RWPE2 (cell line): ENCODE measurements at regions not wholly inside any gene's neighbourhood (a gene's known extent, or its start where the extent isn't known, plus 50 kb on each side); places are given as distances from the start of the nearest gene placed in this dataset.

Experiments used
- ATAC-seq: fragments of 200-7000 bp; cut with Tn5 transposase; 3 replicates; pipeline ENCODE4 v1.9.1; 2021; ENCODE audit warnings: low read depth
- DNase-seq: peaks from one replicate; pipeline ENCODE4 v3.0.0-alpha.2; 2020; ENCODE audit warnings: low spot score
- H3K27ac ChIP-seq: fragments of 450-650 bp; 2 replicates; pipeline ENCODE4 v1.5.1; 2017; ENCODE audit warnings: mild to moderate bottlenecking; ENCODE audit not compliant: poor library complexity, severe bottlenecking
- H3K27me3 ChIP-seq: fragments of 250-450 bp; sonication (Bioruptor Pico); 2 replicates; pipeline ENCODE4 v1.5.1; 2021; ENCODE audit warnings: mild to moderate bottlenecking, moderate library complexity; ENCODE audit not compliant: insufficient read depth, poor library complexity, severe bottlenecking
- H3K36me3 ChIP-seq: fragments of 250-450 bp; sonication (Bioruptor Pico); 2 replicates; pipeline ENCODE4 v1.5.1; 2020; ENCODE audit warnings: low read depth, mild to moderate bottlenecking, moderate library complexity
- H3K4me1 ChIP-seq: fragments of 250-450 bp; sonication (Bioruptor Pico); 2 replicates; pipeline ENCODE4 v1.5.1; 2021; ENCODE audit warnings: mild to moderate bottlenecking, moderate library complexity; ENCODE audit not compliant: insufficient read depth, poor library complexity, severe bottlenecking
- H3K4me3 ChIP-seq: fragments of 250-450 bp; sonication (Bioruptor Pico); 2 replicates; pipeline ENCODE4 v1.5.1; 2021; ENCODE audit warnings: mild to moderate bottlenecking, moderate library complexity; ENCODE audit not compliant: severe bottlenecking
- H3K9me3 ChIP-seq: fragments of 250-450 bp; sonication (Bioruptor Pico); 2 replicates; pipeline ENCODE4 v1.5.1; 2021; ENCODE audit warnings: mild to moderate bottlenecking, moderate library complexity; ENCODE audit not compliant: severe bottlenecking
- CTCF ChIP-seq: fragments of 450-650 bp; IDR thresholded peaks from one replicate; pipeline ENCODE4 v1.5.1; 2017; ENCODE audit warnings: mild to moderate bottlenecking, moderate library complexity; ENCODE audit not compliant: poor library complexity, severe bottlenecking

DNA sequence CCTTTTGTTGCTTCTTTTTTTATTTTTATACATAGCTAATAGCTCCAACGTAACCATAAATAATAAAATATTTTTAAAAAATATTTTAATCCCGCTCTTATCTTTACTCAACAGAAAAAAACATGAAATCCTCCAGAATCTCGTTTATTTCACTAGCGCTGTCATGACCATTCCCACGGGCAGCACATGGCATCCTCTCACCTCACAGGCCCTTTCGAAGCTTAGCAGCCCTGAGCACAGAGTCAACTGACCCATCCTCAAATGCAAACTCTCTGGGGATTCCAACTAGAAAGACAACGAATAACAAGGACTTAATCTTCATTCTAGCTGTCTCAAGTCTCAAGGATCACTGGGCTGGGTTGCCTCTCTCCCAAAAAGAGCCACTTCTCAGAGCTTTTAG, 285.9 kb upstream of the PPARGC1A start:
- no peak for TF ChIP-seq CTCF
- Histone ChIP-seq H3K4me1 (no peaks in the 10 kb centered on the region), H3K27me3 (no peaks in the 10 kb centered on the region), H3K4me3 (no peak overlapping the region), H3K36me3 (no peaks in the 10 kb centered on the region), H3K9me3 (no peaks in the 10 kb centered on the region), H3K27ac (no peak overlapping the region)
- ATAC-seq (no peak), DNase-seq (no peak)

GRCh38 chr4:24174602-24175001, 284.8 kb upstream of the PPARGC1A start:
- no peak overlapping the region for H3K4me3 ChIP-seq
- DNase-seq (no peak), ATAC-seq (no peak)
- H3K27ac ChIP-seq, result no peak overlapping the region
- H3K36me3 ChIP-seq, result no peaks in the 10 kb centered on the region
- H3K27me3 ChIP-seq, result no peaks in the 10 kb centered on the region
- no peaks in the 10 kb centered on the region for H3K9me3 ChIP-seq
- no peak for TF ChIP-seq CTCF
- H3K4me1 ChIP-seq, result no peaks in the 10 kb centered on the region

DNA sequence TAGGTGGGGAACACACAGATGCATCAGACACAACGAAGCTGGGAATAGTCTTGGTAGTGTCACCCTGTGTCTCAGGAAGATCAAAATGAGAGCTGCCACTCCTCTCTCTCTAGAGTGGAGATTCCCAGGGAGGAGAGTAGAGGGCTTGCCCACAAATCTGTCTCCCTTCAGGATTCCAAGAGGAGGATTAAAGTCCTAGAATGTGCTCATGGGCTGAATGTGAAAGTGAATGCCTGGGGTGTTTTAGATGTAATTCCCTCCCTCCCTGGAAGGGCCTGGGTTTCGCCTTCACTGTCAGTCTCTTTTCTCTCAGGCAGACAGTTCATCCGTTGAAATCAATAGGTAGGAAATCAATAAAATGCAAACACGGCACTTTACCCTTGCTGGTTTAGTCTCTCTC, 282.6 kb upstream of the PPARGC1A start:
- Histone ChIP-seq H3K27me3 (no peaks in the 10 kb centered on the region), H3K9me3 (no peaks in the 10 kb centered on the region), H3K36me3 (no peaks in the 10 kb centered on the region), H3K27ac (no peak overlapping the region), H3K4me1 (no peaks in the 10 kb centered on the region), H3K4me3 (no peak overlapping the region)
- no peak for DNase-seq
- no peak for TF ChIP-seq CTCF
- no peak for ATAC-seq

DNA sequence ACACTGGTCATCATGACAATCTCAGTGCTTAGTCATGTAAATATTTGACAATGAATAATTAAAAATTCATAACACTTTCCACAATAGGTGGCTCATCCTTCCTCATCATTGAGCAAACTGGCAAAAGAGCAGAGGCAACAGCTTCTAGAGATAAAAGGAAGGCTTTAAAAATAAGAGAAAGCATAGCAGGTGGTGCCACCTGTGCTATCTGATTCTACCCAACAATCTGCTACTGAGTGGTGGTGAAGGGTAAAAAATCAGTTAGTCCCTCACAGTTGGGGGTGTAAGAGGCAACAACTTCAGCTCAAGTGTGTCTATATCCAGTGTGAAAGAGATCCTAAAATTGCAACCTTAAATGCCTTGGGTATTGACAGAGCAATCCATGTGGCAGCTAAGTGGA, 280.1 kb upstream of the PPARGC1A start:
- H3K27ac ChIP-seq, result no peak overlapping the region
- H3K27me3 ChIP-seq, result no peaks in the 10 kb centered on the region
- no peaks in the 10 kb centered on the region for H3K9me3 ChIP-seq
- H3K36me3 ChIP-seq, result no peaks in the 10 kb centered on the region
- TF ChIP-seq CTCF, result no peak
- H3K4me3 ChIP-seq, result no peak overlapping the region
- ATAC-seq (no peak), DNase-seq (no peak)
- H3K4me1 ChIP-seq, result no peaks in the 10 kb centered on the region

DNA sequence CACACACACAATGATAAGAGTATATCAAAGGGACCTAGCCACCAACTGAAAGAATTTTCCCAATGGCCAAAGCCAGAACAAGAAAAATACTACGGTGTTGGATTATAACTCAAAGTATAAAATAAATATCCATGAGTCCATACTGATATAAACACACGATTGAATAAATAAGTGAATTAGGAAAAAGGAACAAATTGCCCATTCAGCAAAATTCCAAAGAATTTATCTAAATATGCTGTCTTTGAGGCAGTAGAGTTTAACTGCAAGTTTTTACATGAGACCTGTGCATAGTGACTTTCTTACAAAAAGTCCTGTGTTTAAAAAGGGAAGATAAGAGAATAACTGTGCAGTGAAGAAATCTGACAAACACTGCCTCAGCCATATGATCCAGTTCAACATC, 278.8 kb upstream of the PPARGC1A start:
- ATAC-seq (no peak), DNase-seq (no peak)

More for the DNA sequence above, 278.8 kb upstream of the PPARGC1A start:
- no peaks in the 10 kb centered on the region for H3K27me3 ChIP-seq
- no peak overlapping the region for H3K4me3 ChIP-seq
- TF ChIP-seq CTCF, result no peak
- H3K27ac ChIP-seq, result no peak overlapping the region
- H3K36me3 ChIP-seq, result no peaks in the 10 kb centered on the region
- no peaks in the 10 kb centered on the region for H3K9me3 ChIP-seq
- H3K4me1 ChIP-seq, result no peaks in the 10 kb centered on the region
